Glutamatergic neuron (in vitro differentiated cells): ENCODE measurements at regions not wholly inside any gene's neighbourhood (a gene's known extent, or its start where the extent isn't known, plus 50 kb on each side); places are given as distances from the start of the nearest gene placed in this dataset.
A peak's percentile ranks its signal among the peaks of the same experiment; 100 is the strongest.

Experiments used
- DNase-seq: peaks from one replicate; pipeline ENCODE4 v3.0.0; 2022
- H3K27ac Mint-ChIP-seq: one replicate; pipeline ENCODE4 v1.8.0; 2020; ENCODE audit warnings: mild to moderate bottlenecking, mixed read lengths, inconsistent platforms; ENCODE audit not compliant: unreplicated experiment
- H3K27me3 Mint-ChIP-seq: one replicate; pipeline ENCODE4 v1.8.0; 2020; ENCODE audit warnings: mild to moderate bottlenecking, moderate library complexity, mixed read lengths, inconsistent platforms; ENCODE audit not compliant: unreplicated experiment
- H3K36me3 Mint-ChIP-seq: one replicate; pipeline ENCODE4 v1.8.0; 2020; ENCODE audit warnings: mild to moderate bottlenecking, mixed read lengths, inconsistent platforms; ENCODE audit not compliant: unreplicated experiment
- H3K4me1 Mint-ChIP-seq: one replicate; pipeline ENCODE4 v1.8.0; 2020; ENCODE audit warnings: mild to moderate bottlenecking, low read depth, mixed read lengths, inconsistent platforms; ENCODE audit not compliant: unreplicated experiment
- H3K4me3 Mint-ChIP-seq: one replicate; pipeline ENCODE4 v1.8.0; 2020; ENCODE audit warnings: mild to moderate bottlenecking, mixed read lengths, inconsistent platforms; ENCODE audit not compliant: unreplicated experiment
- H3K9me3 Mint-ChIP-seq: one replicate; pipeline ENCODE4 v1.8.0; 2020; ENCODE audit warnings: mild to moderate bottlenecking, moderate library complexity, mixed read lengths, inconsistent platforms; ENCODE audit not compliant: unreplicated experiment
- TF ChIP-seq, protein P1 (sequence below): fragments of 200-600 bp; sonication (generic); IDR thresholded peaks from one replicate; pipeline ENCODE4 v1.5.0; 2021; ENCODE audit not compliant: partially characterized antibody, unreplicated experiment

DNA sequence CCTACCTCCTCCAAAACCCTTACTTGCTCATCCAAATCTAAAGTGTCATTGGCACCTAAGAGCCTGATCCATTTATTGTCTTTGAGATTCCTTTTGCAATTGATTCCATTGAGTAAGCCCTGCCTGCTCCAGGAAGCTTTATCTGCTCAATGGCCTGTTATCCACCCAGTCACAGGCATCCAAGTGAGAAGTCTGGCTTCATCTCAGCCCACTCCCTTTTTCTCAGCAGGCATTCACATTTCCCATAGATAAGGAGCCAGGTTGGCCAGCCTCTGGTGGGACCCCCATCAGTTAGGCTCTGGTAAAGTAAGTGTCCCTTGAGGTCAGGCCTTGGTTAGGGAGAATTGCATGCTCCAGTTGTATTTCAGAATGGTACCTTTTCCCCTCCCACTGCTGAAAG is 396.2 kb upstream of the ST6GAL2 start:
- TF ChIP-seq, protein P1, sequence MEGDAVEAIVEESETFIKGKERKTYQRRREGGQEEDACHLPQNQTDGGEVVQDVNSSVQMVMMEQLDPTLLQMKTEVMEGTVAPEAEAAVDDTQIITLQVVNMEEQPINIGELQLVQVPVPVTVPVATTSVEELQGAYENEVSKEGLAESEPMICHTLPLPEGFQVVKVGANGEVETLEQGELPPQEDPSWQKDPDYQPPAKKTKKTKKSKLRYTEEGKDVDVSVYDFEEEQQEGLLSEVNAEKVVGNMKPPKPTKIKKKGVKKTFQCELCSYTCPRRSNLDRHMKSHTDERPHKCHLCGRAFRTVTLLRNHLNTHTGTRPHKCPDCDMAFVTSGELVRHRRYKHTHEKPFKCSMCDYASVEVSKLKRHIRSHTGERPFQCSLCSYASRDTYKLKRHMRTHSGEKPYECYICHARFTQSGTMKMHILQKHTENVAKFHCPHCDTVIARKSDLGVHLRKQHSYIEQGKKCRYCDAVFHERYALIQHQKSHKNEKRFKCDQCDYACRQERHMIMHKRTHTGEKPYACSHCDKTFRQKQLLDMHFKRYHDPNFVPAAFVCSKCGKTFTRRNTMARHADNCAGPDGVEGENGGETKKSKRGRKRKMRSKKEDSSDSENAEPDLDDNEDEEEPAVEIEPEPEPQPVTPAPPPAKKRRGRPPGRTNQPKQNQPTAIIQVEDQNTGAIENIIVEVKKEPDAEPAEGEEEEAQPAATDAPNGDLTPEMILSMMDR = no peak
- no peak for DNase-seq
- peaks cover 3% of the 10 kb centered on the region for H3K9me3 Mint-ChIP-seq

DNA sequence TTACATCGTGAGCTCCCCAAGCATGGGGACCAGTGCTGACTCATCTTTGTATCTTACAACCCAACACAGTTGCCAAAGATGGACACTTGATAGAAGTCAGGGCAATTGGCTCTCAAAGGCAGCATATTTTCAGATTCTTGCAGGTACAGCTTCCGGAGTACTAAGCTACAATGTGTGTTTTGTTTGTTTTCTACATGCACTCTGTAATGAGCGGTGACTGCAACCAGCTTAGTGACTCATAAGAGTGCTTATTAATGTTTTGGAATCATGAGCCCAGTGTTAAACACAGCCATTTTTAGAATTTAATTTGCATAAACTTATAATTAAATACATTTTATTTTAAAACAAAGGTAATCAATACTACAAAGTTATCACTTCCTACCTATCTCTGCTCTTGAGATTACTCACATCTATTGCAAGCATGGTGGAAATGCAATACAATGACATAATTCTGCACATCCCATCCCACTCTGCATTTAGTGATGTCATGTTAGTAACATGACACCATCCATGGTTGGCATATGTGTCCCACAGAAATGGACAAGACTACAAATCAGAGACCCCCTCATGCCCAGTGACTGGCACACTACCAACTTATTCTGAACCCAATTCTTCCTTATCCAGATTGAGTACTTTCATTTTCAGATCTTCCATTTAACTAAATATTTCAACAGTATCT is 399.8 kb upstream of the ST6GAL2 start:
- H3K9me3 Mint-ChIP-seq = peaks cover 3% of the 10 kb centered on the region
- no peak overlapping the region for H3K4me3 Mint-ChIP-seq
- no peak for DNase-seq
- TF ChIP-seq, protein P1 = no peak
- H3K27me3 Mint-ChIP-seq = no peaks in the 10 kb centered on the region
- no peaks in the 10 kb centered on the region for H3K36me3 Mint-ChIP-seq
- H3K27ac Mint-ChIP-seq = peak overlapping the region; percentile 48
- H3K4me1 Mint-ChIP-seq = peaks cover 23% of the 10 kb centered on the region

More for the DNA sequence above, 396.2 kb upstream of the ST6GAL2 start:
- H3K4me3 Mint-ChIP-seq = no peak overlapping the region
- H3K36me3 Mint-ChIP-seq = no peaks in the 10 kb centered on the region
- H3K27ac Mint-ChIP-seq = no peak overlapping the region
- H3K27me3 Mint-ChIP-seq = no peaks in the 10 kb centered on the region
- peaks cover 25% of the 10 kb centered on the region for H3K4me1 Mint-ChIP-seq

DNA sequence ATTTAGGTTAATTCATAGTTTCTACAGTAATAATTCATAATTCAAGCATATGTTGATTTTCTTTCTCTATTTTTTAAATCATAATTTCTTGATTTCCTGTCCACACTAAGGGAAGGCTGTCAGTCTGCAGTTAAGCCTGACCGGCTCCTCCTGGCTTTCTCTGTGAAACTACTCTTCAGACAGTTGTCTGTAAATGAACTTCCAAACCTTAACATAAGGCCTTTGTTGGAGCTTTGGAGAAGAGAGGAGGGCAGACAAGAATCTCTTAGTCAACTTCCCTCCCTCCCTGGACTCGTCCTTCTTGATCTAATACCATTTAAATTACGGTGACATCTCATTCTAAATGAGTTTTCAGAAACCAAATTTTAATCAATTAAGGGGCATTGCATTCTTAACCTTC is 404.1 kb upstream of the ST6GAL2 start:
- H3K36me3 Mint-ChIP-seq = no peaks in the 10 kb centered on the region
- peaks cover 3% of the 10 kb centered on the region for H3K9me3 Mint-ChIP-seq
- no peaks in the 10 kb centered on the region for H3K27me3 Mint-ChIP-seq
- no peak for DNase-seq
- TF ChIP-seq, protein P1 = no peak
- H3K4me3 Mint-ChIP-seq = no peak overlapping the region
- no peak overlapping the region for H3K27ac Mint-ChIP-seq
- peaks cover 13% of the 10 kb centered on the region for H3K4me1 Mint-ChIP-seq

DNA sequence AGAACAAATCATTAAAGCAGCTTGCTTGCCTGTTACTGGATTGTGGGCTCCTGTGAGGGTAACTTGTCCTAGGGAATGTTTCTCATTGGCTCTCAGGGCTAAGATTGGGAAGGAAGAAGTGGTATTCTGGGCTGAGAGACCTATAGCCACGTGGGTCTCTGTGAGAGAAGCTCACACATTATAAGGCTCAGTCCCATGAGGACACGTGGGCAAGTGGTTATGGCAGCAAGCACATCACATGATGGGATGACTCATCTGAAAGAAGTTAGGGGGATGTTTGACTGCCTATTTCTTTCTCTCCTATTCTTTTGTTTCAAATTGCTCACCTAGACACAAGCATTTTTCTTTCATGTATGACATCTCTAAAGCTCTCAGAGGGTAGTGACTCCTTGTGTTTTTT is 418.0 kb upstream of the ST6GAL2 start:
- no peak for DNase-seq
- peaks cover 9% of the 10 kb centered on the region for H3K4me1 Mint-ChIP-seq
- H3K27ac Mint-ChIP-seq = no peak overlapping the region
- no peaks in the 10 kb centered on the region for H3K9me3 Mint-ChIP-seq
- peaks cover under 1% of the 10 kb centered on the region for H3K36me3 Mint-ChIP-seq
- no peak overlapping the region for H3K4me3 Mint-ChIP-seq
- peaks cover 1% of the 10 kb centered on the region for H3K27me3 Mint-ChIP-seq
- TF ChIP-seq, protein P1 = no peak

DNA sequence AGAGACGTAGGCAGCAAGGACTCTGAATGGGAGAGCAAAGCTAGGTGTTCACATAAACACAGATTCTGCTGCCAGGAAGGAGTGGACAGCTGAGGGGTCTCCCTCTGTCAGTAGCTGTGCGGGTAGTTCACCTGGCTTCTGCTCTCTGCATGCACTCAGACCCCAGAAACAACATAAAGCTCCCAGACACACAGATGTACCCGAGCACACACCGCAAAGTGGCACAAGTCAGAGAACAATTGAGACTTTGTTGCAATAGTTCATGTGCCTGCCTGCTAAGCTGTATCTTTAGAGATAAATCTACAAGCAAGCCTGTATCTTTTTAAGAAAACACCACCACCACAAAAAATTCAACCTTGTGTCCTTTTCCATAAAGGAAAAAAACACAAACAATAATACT is 420.0 kb upstream of the ST6GAL2 start:
- no peak for DNase-seq
- peaks cover 1% of the 10 kb centered on the region for H3K27me3 Mint-ChIP-seq
- H3K4me1 Mint-ChIP-seq = peaks cover 9% of the 10 kb centered on the region
- H3K27ac Mint-ChIP-seq = no peak overlapping the region
- TF ChIP-seq, protein P1 = no peak
- peaks cover 4% of the 10 kb centered on the region for H3K36me3 Mint-ChIP-seq
- H3K4me3 Mint-ChIP-seq = no peak overlapping the region
- H3K9me3 Mint-ChIP-seq = no peaks in the 10 kb centered on the region
